Upper lobe of left lung (tissue), 4 donors: ENCODE measurements at regions not wholly inside any gene's neighbourhood (a gene's known extent, or its start where the extent isn't known, plus 50 kb on each side); places are given as distances from the start of the nearest gene placed in this dataset.

ENCODE experiments used
- POLR2A ChIP-seq, 4 donors: fragments of 450-650 bp; IDR thresholded peaks; one replicate each; pipeline ENCODE4 v1.5.1; 2016 to 2017; ENCODE audit warnings: antibody characterized with exemption in 4 of 4, mild to moderate bottlenecking in 2 of 4
- TF ChIP-seq, protein P1 (sequence below), 6 experiments: fragments of 450-650 bp in 4 of 6; fragments of 200-600 bp in 2 of 6; sonication (generic) in 2 of 6; IDR thresholded peaks; one replicate each; pipeline ENCODE4 v1.5.1; 2016 to 2019; ENCODE audit warnings: antibody characterized with exemption in 6 of 6

DNA sequence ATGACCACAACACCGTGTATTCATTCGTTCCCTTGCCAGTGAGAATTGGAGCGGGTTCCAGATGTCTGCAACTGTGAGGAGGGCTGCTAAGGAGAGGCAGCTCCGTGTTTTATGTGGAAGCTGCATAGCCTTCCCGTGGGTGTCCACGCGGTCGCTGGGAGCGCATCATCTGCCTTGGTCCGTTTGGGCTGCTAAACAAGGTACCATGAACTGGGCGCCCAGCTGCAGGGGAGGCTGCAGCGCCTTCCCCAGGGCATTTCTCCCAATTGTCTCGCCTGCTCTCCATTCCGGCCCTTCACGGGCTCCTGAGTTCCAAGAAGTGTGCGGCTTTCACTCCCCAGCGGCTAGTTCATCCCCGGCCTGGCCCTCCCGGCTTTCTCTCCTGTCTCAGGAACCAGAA lies 1446.4 kb downstream of the TBC1D22A start:
- TF ChIP-seq, protein P1, sequence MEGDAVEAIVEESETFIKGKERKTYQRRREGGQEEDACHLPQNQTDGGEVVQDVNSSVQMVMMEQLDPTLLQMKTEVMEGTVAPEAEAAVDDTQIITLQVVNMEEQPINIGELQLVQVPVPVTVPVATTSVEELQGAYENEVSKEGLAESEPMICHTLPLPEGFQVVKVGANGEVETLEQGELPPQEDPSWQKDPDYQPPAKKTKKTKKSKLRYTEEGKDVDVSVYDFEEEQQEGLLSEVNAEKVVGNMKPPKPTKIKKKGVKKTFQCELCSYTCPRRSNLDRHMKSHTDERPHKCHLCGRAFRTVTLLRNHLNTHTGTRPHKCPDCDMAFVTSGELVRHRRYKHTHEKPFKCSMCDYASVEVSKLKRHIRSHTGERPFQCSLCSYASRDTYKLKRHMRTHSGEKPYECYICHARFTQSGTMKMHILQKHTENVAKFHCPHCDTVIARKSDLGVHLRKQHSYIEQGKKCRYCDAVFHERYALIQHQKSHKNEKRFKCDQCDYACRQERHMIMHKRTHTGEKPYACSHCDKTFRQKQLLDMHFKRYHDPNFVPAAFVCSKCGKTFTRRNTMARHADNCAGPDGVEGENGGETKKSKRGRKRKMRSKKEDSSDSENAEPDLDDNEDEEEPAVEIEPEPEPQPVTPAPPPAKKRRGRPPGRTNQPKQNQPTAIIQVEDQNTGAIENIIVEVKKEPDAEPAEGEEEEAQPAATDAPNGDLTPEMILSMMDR (IDR thresholded peaks at IDR 0.05), result no peak
- TF ChIP-seq POLR2A (IDR thresholded peaks at IDR 0.05), result no peak
